HuH-7 (cell line): ENCODE measurements at regions not wholly inside any gene's neighbourhood (a gene's known extent, or its start where the extent isn't known, plus 50 kb on each side); places are given as distances from the start of the nearest gene placed in this dataset.

Experiments
- DNase-seq: peaks from one replicate; pipeline ENCODE4 v3.0.0; 2011; ENCODE audit warnings: low spot score

- DNase-seq: no peak
These were observed 437.6 kb downstream of the GPAM start for GRCh38 chr10:111745982-111746381.

- no peak for DNase-seq
These were observed 435.8 kb downstream of the GPAM start for GRCh38 chr10:111747751-111748150.

GRCh38 chr10:111748184-111748583, 435.4 kb downstream of the GPAM start:
- DNase-seq: no peak

GRCh38 chr10:111750165-111750849, 433.3 kb downstream of the GPAM start:
- DNase-seq: no peak

- peak; percentile 45 for DNase-seq
These were observed 427.1 kb downstream of the GPAM start for GRCh38 chr10:111756217-111757061.

- no peak for DNase-seq
These were observed 425.0 kb downstream of the GPAM start for GRCh38 chr10:111758593-111758992.

- no peak for DNase-seq
These were observed 421.5 kb downstream of the GPAM start for GRCh38 chr10:111762114-111762513.

GRCh38 chr10:111765216-111765615, 418.3 kb downstream of the GPAM start:
- DNase-seq: no peak

GRCh38 chr10:111766464-111766863, 417.1 kb downstream of the GPAM start:
- no peak for DNase-seq

GRCh38 chr10:111767661-111768060, 415.9 kb downstream of the GPAM start:
- no peak for DNase-seq

- no peak for DNase-seq
These were observed 409.6 kb downstream of the GPAM start for GRCh38 chr10:111773950-111774349.

GRCh38 chr10:111774486-111774885, 409.1 kb downstream of the GPAM start:
- DNase-seq: no peak

GRCh38 chr10:111784436-111784835, 399.1 kb downstream of the GPAM start:
- DNase-seq: no peak

- DNase-seq: no peak
These were observed 398.6 kb downstream of the GPAM start for GRCh38 chr10:111784946-111785465.

- no peak for DNase-seq
These were observed 397.6 kb downstream of the GPAM start for GRCh38 chr10:111785921-111786320.

- DNase-seq: no peak
These were observed 393.7 kb downstream of the GPAM start for GRCh38 chr10:111789821-111790220.

- no peak for DNase-seq
These were observed 381.7 kb downstream of the GPAM start for GRCh38 chr10:111801841-111802240.

GRCh38 chr10:111804781-111805180, 378.8 kb downstream of the GPAM start:
- no peak for DNase-seq

GRCh38 chr10:111811517-111811916, 372.0 kb downstream of the GPAM start:
- no peak for DNase-seq

GRCh38 chr10:111820471-111820870, 363.1 kb downstream of the GPAM start:
- DNase-seq: no peak

- DNase-seq: no peak
These were observed 361.7 kb downstream of the GPAM start for GRCh38 chr10:111821871-111822270.

GRCh38 chr10:111822661-111823060, 360.9 kb downstream of the GPAM start:
- DNase-seq: no peak

- no peak for DNase-seq
These were observed 359.4 kb downstream of the GPAM start for GRCh38 chr10:111824128-111824527.
